OCI-LY7 (cell line): ENCODE measurements at regions not wholly inside any gene's neighbourhood (a gene's known extent, or its start where the extent isn't known, plus 50 kb on each side); places are given as distances from the start of the nearest gene placed in this dataset.

Experiments used
- BruUV-seq: library from RNA; stranded (reverse); fragments of 400-500 nt; replicated peaks from 2 replicates; lab custom pipeline; 2021; lab: Mats Ljungman, UMichigan
- CTCF ChIA-PET: fragments of 300-600 bp; sonication (Branson Sonifier 250); formaldehyde crosslinking; loops from one replicate; lab custom pipeline; 2022; ENCODE audit warnings: antibody characterized with exemption; ENCODE audit not compliant: unreplicated experiment; lab: Charles Lee
- POLR2A ChIA-PET: fragments of 300-600 bp; sonication (Branson Sonifier 250); formaldehyde crosslinking; loops from one replicate; lab custom pipeline; 2022; ENCODE audit warnings: antibody characterized with exemption; lab: Charles Lee
- DNase-seq: peaks from one replicate; pipeline ENCODE4 v3.0.0-alpha.2; 2015; ENCODE audit warnings: low spot score
- H2AFZ ChIP-seq: fragments of 200-600 bp; sonication (generic), shearing (Covaris generic); 2 replicates; pipeline ENCODE4 v1.6.1; 2014; ENCODE audit warnings: mild to moderate bottlenecking, antibody characterized with exemption, low read length, moderate library complexity
- H3K27ac ChIP-seq: fragments of 200-600 bp; sonication (generic); 2 replicates; pipeline ENCODE4 v1.5.1; 2014; ENCODE audit warnings: mixed run types, low read depth, mild to moderate bottlenecking, moderate library complexity, low read length, inconsistent platforms; ENCODE audit not compliant: poor library complexity, severe bottlenecking
- H3K36me3 ChIP-seq: fragments of 200-600 bp; sonication (generic); 2 replicates; pipeline ENCODE4 v1.6.1; 2014; ENCODE audit warnings: mild to moderate bottlenecking, antibody characterized with exemption, low read length, moderate library complexity, mixed read lengths; ENCODE audit not compliant: insufficient read depth
- H3K4me1 ChIP-seq: fragments of 200-600 bp; sonication (generic); 2 replicates; pipeline ENCODE4 v1.5.1; 2014; ENCODE audit warnings: mild to moderate bottlenecking, low read length; ENCODE audit not compliant: insufficient read depth, poor library complexity, severe bottlenecking
- H3K4me2 ChIP-seq: fragments of 200-600 bp; sonication (generic); 2 replicates; pipeline ENCODE4 v1.6.1; 2014; ENCODE audit warnings: mild to moderate bottlenecking, low read length
- H3K4me3 ChIP-seq: fragments of 200-600 bp; sonication (generic); 2 replicates; pipeline ENCODE4 v1.5.1; 2014; ENCODE audit warnings: mild to moderate bottlenecking, low read depth, low read length; ENCODE audit not compliant: poor library complexity, severe bottlenecking
- H3K79me2 ChIP-seq: fragments of 200-600 bp; sonication (generic); 2 replicates; pipeline ENCODE4 v1.6.1; 2016; ENCODE audit warnings: low read depth, mild to moderate bottlenecking, low read length, moderate library complexity, mixed read lengths; ENCODE audit not compliant: insufficient read depth
- H3K9me2 ChIP-seq: fragments of 200-600 bp; sonication (generic); 2 replicates; pipeline ENCODE4 v1.6.1; 2016; ENCODE audit warnings: mild to moderate bottlenecking, low read length, mixed read lengths; ENCODE audit not compliant: insufficient read depth
- H3K9me3 ChIP-seq: fragments of 200-600 bp; sonication (generic); 2 replicates; pipeline ENCODE4 v1.6.1; 2014; ENCODE audit warnings: mild to moderate bottlenecking, mixed run types, low read length, mixed read lengths
- H4K20me1 ChIP-seq: fragments of 200-600 bp; sonication (generic); 2 replicates; pipeline ENCODE4 v1.6.1; 2014; ENCODE audit warnings: mild to moderate bottlenecking, antibody characterized with exemption, low read length, moderate library complexity, mixed read lengths; ENCODE audit not compliant: insufficient read depth
- EZH2phosphoT487 ChIP-seq: fragments of 200-600 bp; sonication (generic); IDR thresholded peaks from 2 replicates; pipeline ENCODE4 v1.6.1; 2018; ENCODE audit warnings: low read depth, borderline replicate concordance, mild to moderate bottlenecking, mixed run types, antibody characterized with exemption, low read length, moderate library complexity, mixed read lengths
- intact Hi-C: fragments of 100-400 bp; cut with micrococcal nuclease; formaldehyde crosslinking; loops from one replicate; pipeline ENCODE4 v1.10.0; 2022; ENCODE audit not compliant: unreplicated experiment
- TF ChIP-seq, protein P1 (sequence below): fragments of 200-600 bp; sonication (generic); conservative IDR thresholded peaks from 2 replicates; pipeline ENCODE4 v1.5.1; 2014; ENCODE audit warnings: mild to moderate bottlenecking, antibody characterized with exemption, low read length, moderate library complexity, mixed read lengths

DNA sequence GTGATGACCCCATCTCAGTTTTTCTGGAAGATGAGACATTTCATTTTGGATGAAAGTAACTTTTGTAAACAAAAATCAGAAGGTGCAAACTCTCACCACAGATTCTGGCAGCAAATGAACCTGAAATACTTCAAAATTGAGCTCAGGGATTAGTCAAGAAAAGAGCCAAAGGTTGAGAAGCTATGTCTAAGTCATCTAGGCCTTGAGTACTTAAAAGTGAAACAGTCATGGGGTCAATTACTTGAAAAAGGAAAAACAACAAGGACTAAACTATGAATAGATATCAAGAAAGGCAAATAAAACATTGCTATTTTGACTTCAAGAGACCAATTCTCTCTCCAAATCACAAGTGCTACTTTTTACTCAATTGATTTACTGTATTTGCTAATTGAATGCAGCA lies 285.1 kb downstream of the RBM43 start:
- Histone ChIP-seq H3K4me1 (no peaks in the 10 kb centered on the region), H3K9me3 (no peaks in the 10 kb centered on the region), H4K20me1 (no peaks in the 10 kb centered on the region), H3K36me3 (no peaks in the 10 kb centered on the region), H3K4me2 (no peak overlapping the region), H3K9me2 (no peaks in the 10 kb centered on the region), H3K27ac (no peak overlapping the region), H3K4me3 (no peak overlapping the region), H2AFZ (no peak overlapping the region), H3K79me2 (no peaks in the 10 kb centered on the region)
- TF ChIP-seq, protein P1, sequence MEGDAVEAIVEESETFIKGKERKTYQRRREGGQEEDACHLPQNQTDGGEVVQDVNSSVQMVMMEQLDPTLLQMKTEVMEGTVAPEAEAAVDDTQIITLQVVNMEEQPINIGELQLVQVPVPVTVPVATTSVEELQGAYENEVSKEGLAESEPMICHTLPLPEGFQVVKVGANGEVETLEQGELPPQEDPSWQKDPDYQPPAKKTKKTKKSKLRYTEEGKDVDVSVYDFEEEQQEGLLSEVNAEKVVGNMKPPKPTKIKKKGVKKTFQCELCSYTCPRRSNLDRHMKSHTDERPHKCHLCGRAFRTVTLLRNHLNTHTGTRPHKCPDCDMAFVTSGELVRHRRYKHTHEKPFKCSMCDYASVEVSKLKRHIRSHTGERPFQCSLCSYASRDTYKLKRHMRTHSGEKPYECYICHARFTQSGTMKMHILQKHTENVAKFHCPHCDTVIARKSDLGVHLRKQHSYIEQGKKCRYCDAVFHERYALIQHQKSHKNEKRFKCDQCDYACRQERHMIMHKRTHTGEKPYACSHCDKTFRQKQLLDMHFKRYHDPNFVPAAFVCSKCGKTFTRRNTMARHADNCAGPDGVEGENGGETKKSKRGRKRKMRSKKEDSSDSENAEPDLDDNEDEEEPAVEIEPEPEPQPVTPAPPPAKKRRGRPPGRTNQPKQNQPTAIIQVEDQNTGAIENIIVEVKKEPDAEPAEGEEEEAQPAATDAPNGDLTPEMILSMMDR: no peak
- TF ChIP-seq EZH2phosphoT487: no peak
- BruUV-seq: no TSS peak
- intact Hi-C loops: no loop called here
- CTCF ChIA-PET: no interaction called here
- POLR2A ChIA-PET: no interaction called here
- DNase-seq: no peak

DNA sequence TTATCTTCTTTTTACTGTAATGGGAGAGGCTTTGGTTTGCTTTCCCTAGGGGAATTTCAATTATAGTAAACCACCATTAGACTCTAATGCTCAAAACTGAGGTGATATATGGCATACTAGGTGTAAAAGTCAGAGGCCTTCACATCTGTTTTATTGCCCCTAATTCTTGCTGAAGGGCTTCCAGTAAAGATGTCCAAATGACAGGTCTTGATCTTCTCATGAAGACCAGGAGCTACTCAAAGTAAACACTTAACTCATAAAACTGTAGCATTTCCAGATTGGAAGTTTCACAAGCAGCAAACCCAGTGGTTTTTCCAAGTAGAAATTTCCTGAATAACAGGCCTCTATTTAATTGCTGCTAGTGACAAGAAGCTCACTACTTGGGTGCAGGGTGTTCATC lies 286.8 kb downstream of the RBM43 start:
- Histone ChIP-seq H3K4me2 (no peak overlapping the region), H2AFZ (no peak overlapping the region), H3K4me1 (no peaks in the 10 kb centered on the region), H3K36me3 (no peaks in the 10 kb centered on the region), H3K4me3 (no peak overlapping the region), H3K9me3 (no peaks in the 10 kb centered on the region), H3K9me2 (no peaks in the 10 kb centered on the region), H3K27ac (no peak overlapping the region), H4K20me1 (no peaks in the 10 kb centered on the region), H3K79me2 (no peaks in the 10 kb centered on the region)
- CTCF ChIA-PET: no interaction called here
- DNase-seq: no peak
- TF ChIP-seq, protein P1: no peak
- TF ChIP-seq EZH2phosphoT487: no peak
- POLR2A ChIA-PET: no interaction called here
- BruUV-seq: no TSS peak
- intact Hi-C loops: no loop called here

DNA sequence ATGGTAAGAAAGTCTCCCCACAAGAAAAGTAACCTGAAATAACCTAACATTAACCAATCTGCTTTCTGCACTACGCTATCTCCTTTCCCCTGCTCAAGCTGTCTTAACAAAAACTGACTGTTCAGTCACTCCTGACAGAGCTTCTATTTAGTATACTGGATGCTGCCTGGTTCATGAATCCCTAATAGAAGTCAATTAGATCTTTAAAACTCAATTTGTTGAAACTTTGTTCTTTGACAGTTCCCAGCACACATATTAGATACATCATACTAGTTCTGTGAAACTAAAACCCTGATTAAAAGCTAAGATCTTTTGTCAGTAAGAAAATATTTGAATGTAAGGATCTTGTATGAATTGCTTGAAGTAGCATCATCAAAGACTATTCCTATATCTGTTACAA lies 287.4 kb downstream of the RBM43 start:
- intact Hi-C loops: no loop called here
- BruUV-seq: no TSS peak
- TF ChIP-seq, protein P1: no peak
- TF ChIP-seq EZH2phosphoT487: no peak

More for the DNA sequence above, 287.4 kb downstream of the RBM43 start:
- DNase-seq: no peak
- Histone ChIP-seq H3K27ac (no peak overlapping the region), H2AFZ (no peak overlapping the region), H3K36me3 (no peaks in the 10 kb centered on the region), H3K4me1 (no peaks in the 10 kb centered on the region), H3K9me2 (no peaks in the 10 kb centered on the region), H3K4me3 (no peak overlapping the region), H3K4me2 (no peak overlapping the region), H4K20me1 (no peaks in the 10 kb centered on the region), H3K79me2 (no peaks in the 10 kb centered on the region), H3K9me3 (no peaks in the 10 kb centered on the region)
- POLR2A ChIA-PET: interaction anchor here (0.5 to 0.6 kb wide), 3 partner anchors 9 to 941 kb away, joined by 3 to 5 read pairs (median 4); no protein-coding TSS in a partner anchor
- CTCF ChIA-PET: no interaction called here
